Esophagus muscularis mucosa (tissue), 4 donors: ENCODE measurements at regions not wholly inside any gene's neighbourhood (a gene's known extent, or its start where the extent isn't known, plus 50 kb on each side); places are given as distances from the start of the nearest gene placed in this dataset.

Experiments used
- DNase-seq: peaks from one replicate; pipeline ENCODE4 v3.0.0-alpha.2; 2017; ENCODE audit errors: extremely low spot score
- H3K27ac ChIP-seq, 4 donors: fragments of 200-600 bp; sonication (generic); replicated peaks in 1 of 4; 1 replicate in 3 of 4; 2 replicates in 1 of 4; pipeline ENCODE4 v1.5.1; 2016 to 2019; ENCODE audit warnings: mild to moderate bottlenecking in 1 of 4
- H3K27me3 ChIP-seq, 4 donors: fragments of 200-600 bp; sonication (generic); one replicate each; pipeline versions ENCODE4 v1.5.1 to v1.6.0; 2016 to 2019
- H3K36me3 ChIP-seq, 4 donors: fragments of 200-600 bp; sonication (generic); one replicate each; pipeline ENCODE4 v1.5.1; 2016 to 2019
- H3K4me1 ChIP-seq, 4 donors: fragments of 200-600 bp; sonication (generic); one replicate each; pipeline ENCODE4 v1.5.1; 2016 to 2019
- H3K4me3 ChIP-seq, 4 donors: fragments of 200-600 bp; sonication (generic); 1 replicate in 2 of 4; 2 replicates in 2 of 4; pipeline ENCODE4 v1.5.1; 2016 to 2019; ENCODE audit warnings: mild to moderate bottlenecking in 4 of 4, moderate library complexity in 1 of 4
- H3K9me3 ChIP-seq, 4 donors: fragments of 200-600 bp; sonication (generic); 1 replicate in 3 of 4; 2 replicates in 1 of 4; pipeline ENCODE4 v1.5.1; 2016 to 2019
- EP300 ChIP-seq: sonication (generic); formaldehyde crosslinking; IDR thresholded peaks from one replicate; pipeline ENCODE4 v1.6.1; 2017; ENCODE audit warnings: antibody characterized with exemption
- POLR2A ChIP-seq: fragments of 450-650 bp; IDR thresholded peaks from one replicate; pipeline ENCODE4 v1.6.1; 2017; ENCODE audit warnings: antibody characterized with exemption, moderate library complexity, mild to moderate bottlenecking, low read depth
- POLR2AphosphoS5 ChIP-seq, 2 donors: sonication (generic); formaldehyde crosslinking; IDR thresholded peaks; one replicate each; pipeline ENCODE4 v1.6.1; 2017; ENCODE audit warnings: antibody characterized with exemption in 2 of 2
- WGBS: methylation state at CpG from one replicate; pipeline ENCODE4 v1.1.5; 2018; 5-methylcytosine and 5-hydroxymethylcytosine counted together
- intact Hi-C: fragments of 100-400 bp; cut with DNase I; formaldehyde crosslinking; loops from one replicate; pipeline ENCODE4 v1.15.1; 2023
- TF ChIP-seq, protein P1 (sequence below), 3 experiments: fragments of 200-600 bp in 2 of 3; fragments of 450-650 bp in 1 of 3; sonication (generic) in 2 of 3; IDR thresholded peaks; one replicate each; pipeline ENCODE4 v1.5.1; 2017 to 2019; ENCODE audit warnings: antibody characterized with exemption in 3 of 3, mild to moderate bottlenecking in 2 of 3, moderate library complexity in 1 of 3

DNA sequence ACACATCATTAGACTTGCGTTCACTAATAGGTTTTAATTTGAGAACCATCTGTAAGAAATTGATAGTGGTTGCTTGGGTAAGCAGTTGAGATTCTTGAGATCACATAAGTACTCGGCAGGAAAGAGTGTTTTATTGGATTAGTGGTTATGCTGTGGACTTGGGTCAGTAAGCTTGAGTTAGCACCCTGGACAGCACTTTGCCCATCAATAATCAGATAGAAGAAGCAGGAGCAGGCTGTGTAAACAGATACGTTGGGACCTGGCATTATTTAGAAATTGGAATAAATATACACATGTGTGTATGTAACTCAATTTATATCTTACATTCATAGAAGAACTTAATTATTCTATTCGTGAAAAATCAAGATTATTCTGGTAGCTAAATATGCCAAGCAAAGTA lies 357.5 kb upstream of the SMIM31 start:
- TF ChIP-seq POLR2A (no peak), POLR2AphosphoS5 (IDR thresholded peaks at IDR 0.05) (no peak)
- Histone ChIP-seq H3K4me3 (no peak overlapping the region), H3K27me3 (no peaks in the 10 kb centered on the region), H3K9me3 (no peaks in the 10 kb centered on the region), H3K27ac (no peak overlapping the region), H3K4me1 (no peaks in the 10 kb centered on the region), H3K36me3 (no peaks in the 10 kb centered on the region)
- WGBS, result 54% methylated on average over 4 of the region's 4 CpGs
- no peak for DNase-seq
- intact Hi-C loops, result no loop called here

DNA sequence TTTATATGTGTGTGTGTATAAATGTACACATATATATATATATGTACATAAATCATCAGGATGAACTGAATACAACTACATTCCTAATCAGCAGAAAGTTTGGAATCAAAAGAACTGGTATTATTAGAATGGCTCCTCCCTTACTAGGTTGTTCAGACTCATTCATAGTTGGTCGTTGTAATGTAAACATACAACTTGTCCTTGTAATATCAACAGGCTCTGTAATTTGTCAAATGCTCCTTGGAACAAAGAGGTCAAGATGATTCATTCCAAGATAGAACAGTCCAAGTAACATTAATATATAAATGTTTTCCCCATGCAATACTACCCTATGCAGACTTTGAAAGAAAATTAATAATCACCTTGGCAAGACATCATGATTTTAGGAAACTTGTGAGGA lies 351.4 kb upstream of the SMIM31 start:
- Histone ChIP-seq H3K27me3 (no peaks in the 10 kb centered on the region), H3K4me3 (no peak overlapping the region), H3K27ac (no peak overlapping the region), H3K36me3 (no peaks in the 10 kb centered on the region), H3K4me1 (peaks cover 0 to 9% (median 2%) of the 10 kb centered on the region in 4 donors), H3K9me3 (no peaks in the 10 kb centered on the region)
- TF ChIP-seq, protein P1, sequence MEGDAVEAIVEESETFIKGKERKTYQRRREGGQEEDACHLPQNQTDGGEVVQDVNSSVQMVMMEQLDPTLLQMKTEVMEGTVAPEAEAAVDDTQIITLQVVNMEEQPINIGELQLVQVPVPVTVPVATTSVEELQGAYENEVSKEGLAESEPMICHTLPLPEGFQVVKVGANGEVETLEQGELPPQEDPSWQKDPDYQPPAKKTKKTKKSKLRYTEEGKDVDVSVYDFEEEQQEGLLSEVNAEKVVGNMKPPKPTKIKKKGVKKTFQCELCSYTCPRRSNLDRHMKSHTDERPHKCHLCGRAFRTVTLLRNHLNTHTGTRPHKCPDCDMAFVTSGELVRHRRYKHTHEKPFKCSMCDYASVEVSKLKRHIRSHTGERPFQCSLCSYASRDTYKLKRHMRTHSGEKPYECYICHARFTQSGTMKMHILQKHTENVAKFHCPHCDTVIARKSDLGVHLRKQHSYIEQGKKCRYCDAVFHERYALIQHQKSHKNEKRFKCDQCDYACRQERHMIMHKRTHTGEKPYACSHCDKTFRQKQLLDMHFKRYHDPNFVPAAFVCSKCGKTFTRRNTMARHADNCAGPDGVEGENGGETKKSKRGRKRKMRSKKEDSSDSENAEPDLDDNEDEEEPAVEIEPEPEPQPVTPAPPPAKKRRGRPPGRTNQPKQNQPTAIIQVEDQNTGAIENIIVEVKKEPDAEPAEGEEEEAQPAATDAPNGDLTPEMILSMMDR (IDR thresholded peaks at IDR 0.05), result no peak
- TF ChIP-seq POLR2AphosphoS5 (IDR thresholded peaks at IDR 0.05), result no peak
- no peak for TF ChIP-seq POLR2A
- no peak for TF ChIP-seq EP300
- DNase-seq, result no peak
- intact Hi-C loops, result no loop called here
- WGBS, result 16% methylated on average over 1 of the region's 1 CpG

DNA sequence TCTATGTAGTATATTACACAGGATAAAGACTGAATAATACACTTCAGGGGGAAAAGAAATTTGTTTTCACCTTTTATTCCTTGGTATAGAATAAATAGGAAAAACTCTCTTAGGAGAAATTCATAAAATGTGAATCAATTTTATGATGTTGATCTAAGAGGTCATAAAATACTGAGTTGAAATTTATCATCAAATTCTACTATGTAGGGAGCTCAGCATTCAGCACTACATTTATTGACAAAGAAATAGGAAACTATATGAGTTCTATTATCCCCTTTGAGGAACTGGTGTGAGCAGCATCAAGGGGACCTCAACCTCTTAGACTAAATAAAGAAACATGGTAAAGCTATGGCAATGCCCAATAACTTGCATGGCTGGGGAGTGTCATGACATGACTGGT lies 348.2 kb upstream of the SMIM31 start:
- Histone ChIP-seq H3K4me3 (no peak overlapping the region), H3K9me3 (no peaks in the 10 kb centered on the region), H3K4me1 (peaks cover 0 to 9% (median 2%) of the 10 kb centered on the region in 4 donors), H3K36me3 (no peaks in the 10 kb centered on the region), H3K27ac (no peak overlapping the region), H3K27me3 (no peaks in the 10 kb centered on the region)
- TF ChIP-seq, protein P1 (IDR thresholded peaks at IDR 0.05), result no peak
- TF ChIP-seq POLR2A, result no peak
- TF ChIP-seq EP300, result no peak
- no peak for TF ChIP-seq POLR2AphosphoS5 (IDR thresholded peaks at IDR 0.05)
- DNase-seq, result no peak
- intact Hi-C loops, result no loop called here

DNA sequence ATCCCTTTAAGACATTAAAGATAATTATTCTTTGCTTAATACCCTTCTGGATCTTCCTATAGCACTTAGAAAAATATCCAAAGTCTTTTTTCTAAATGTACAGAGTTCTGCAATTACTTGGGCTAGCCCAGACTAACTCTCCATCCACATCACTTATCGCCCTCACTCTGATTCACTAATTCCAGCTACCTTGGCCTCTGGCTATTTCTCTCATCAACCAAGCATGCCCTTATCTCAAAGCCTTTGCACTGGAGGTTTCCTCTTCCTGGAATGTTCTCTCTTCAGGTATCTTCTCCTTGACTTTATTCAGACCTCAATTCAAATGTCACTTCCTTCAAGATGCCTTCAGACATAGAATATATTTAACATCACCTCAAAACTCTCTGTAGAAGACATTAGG lies 345.1 kb upstream of the SMIM31 start:
- H3K9me3 ChIP-seq, result no peaks in the 10 kb centered on the region
- DNase-seq, result no peak
- H3K27me3 ChIP-seq, result no peaks in the 10 kb centered on the region
- WGBS, result 90% methylated on average over 1 of the region's 1 CpG
- no peak overlapping the region for H3K4me3 ChIP-seq
- no peaks in the 10 kb centered on the region for H3K36me3 ChIP-seq
- intact Hi-C loops, result no loop called here
- TF ChIP-seq POLR2AphosphoS5 (IDR thresholded peaks at IDR 0.05) (no peak), POLR2A (no peak), EP300 (no peak)
- TF ChIP-seq, protein P1 (IDR thresholded peaks at IDR 0.05), result no peak
- H3K4me1 ChIP-seq, result no peaks in the 10 kb centered on the region
- no peak overlapping the region for H3K27ac ChIP-seq

DNA sequence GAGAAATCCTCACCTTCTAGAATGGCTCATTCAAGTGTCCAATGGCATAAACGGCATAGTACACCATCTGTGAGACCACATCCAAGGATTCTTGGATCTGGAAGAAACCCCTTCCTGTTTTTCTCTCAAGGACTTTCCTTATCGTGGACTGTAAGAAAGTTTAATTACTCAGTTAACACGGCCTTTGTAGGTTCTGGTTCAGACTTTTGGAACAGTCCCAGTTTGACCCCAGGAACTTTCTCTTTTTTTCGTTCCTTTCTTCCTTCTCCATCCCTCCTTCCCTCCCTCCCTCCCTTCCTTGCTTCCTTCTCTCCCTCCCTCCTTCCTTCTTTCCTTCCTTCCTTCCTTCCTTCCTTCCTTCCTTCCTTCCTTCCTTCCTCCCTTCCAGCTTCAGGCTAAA lies 343.5 kb upstream of the SMIM31 start:
- Histone ChIP-seq H3K9me3 (no peaks in the 10 kb centered on the region), H3K36me3 (no peaks in the 10 kb centered on the region), H3K27ac (no peak overlapping the region), H3K4me3 (no peak overlapping the region), H3K27me3 (no peaks in the 10 kb centered on the region), H3K4me1 (no peaks in the 10 kb centered on the region)
- 76% methylated on average over 4 of the region's 4 CpGs for WGBS
- no peak for DNase-seq
- intact Hi-C loops, result no loop called here
- TF ChIP-seq POLR2A, result no peak
- TF ChIP-seq EP300, result no peak
- no peak for TF ChIP-seq POLR2AphosphoS5 (IDR thresholded peaks at IDR 0.05)
- TF ChIP-seq, protein P1 (IDR thresholded peaks at IDR 0.05), result no peak
